Testis (tissue), 2 donors: ENCODE measurements at regions not wholly inside any gene's neighbourhood (a gene's known extent, or its start where the extent isn't known, plus 50 kb on each side); places are given as distances from the start of the nearest gene placed in this dataset.

Experiments used
- POLR2A ChIP-seq: fragments of 450-650 bp; IDR thresholded peaks from one replicate; pipeline ENCODE4 v1.6.1; 2017; ENCODE audit warnings: antibody characterized with exemption, mild to moderate bottlenecking, moderate library complexity
- TF ChIP-seq, protein P1 (sequence below), 3 experiments: fragments of 450-650 bp in 2 of 3; fragments of 200-600 bp in 1 of 3; sonication (generic) in 1 of 3; IDR thresholded peaks; one replicate each; pipeline ENCODE4 v1.5.1; 2016 to 2019; ENCODE audit warnings: antibody characterized with exemption in 3 of 3, mild to moderate bottlenecking in 2 of 3, moderate library complexity in 1 of 3

GRCh38 chr5:135642488-135642870, 63.7 kb upstream of the CXCL14 start:
- TF ChIP-seq, protein P1, sequence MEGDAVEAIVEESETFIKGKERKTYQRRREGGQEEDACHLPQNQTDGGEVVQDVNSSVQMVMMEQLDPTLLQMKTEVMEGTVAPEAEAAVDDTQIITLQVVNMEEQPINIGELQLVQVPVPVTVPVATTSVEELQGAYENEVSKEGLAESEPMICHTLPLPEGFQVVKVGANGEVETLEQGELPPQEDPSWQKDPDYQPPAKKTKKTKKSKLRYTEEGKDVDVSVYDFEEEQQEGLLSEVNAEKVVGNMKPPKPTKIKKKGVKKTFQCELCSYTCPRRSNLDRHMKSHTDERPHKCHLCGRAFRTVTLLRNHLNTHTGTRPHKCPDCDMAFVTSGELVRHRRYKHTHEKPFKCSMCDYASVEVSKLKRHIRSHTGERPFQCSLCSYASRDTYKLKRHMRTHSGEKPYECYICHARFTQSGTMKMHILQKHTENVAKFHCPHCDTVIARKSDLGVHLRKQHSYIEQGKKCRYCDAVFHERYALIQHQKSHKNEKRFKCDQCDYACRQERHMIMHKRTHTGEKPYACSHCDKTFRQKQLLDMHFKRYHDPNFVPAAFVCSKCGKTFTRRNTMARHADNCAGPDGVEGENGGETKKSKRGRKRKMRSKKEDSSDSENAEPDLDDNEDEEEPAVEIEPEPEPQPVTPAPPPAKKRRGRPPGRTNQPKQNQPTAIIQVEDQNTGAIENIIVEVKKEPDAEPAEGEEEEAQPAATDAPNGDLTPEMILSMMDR (IDR thresholded peaks at IDR 0.05) = no peak
- TF ChIP-seq POLR2A = no peak
